ENCODE measurements at regions not wholly inside any gene's neighbourhood (a gene's known extent, or its start where the extent isn't known, plus 50 kb on each side); places are given as distances from the start of the nearest gene placed in this dataset.

GRCh38 chr3:63061449-63061848 is 186.2 kb upstream of the CADPS start:
- TF ChIP-seq CTCF (IDR thresholded peaks at IDR 0.05) (no peak), POLR2A (IDR thresholded peaks at IDR 0.05) (no peak)

Measured in heart left ventricle (tissue), 13 donors.